ENCODE measurements at regions not wholly inside any gene's neighbourhood (a gene's known extent, or its start where the extent isn't known, plus 50 kb on each side); places are given as distances from the start of the nearest gene placed in this dataset.

DNA sequence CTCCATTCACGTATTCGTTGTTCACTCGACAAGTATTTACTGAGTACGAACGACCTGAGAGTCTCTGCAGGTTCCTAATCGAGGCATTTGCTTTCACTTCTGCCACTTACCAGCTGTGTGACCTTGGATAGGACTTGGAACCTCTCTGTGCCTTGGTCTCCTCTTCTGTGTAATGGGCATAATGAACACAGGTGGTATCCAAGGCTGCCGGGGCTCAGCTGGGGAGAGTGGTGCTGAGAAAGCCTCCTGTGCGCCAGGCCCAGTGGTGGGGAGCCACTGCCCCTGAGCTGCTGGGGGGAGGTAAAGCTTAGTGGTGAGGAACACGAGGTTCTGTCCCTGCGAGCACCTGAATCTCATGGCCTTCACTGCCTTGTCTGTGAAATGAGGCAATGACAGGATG lies 150.7 kb downstream of the IRF8 start:
- CTCF ChIA-PET = interaction anchor here (1.0 to 6.0 kb wide), 6 partner anchors 23 to 471 kb away, joined by 3 to 27 read pairs (median 5); no protein-coding TSS in a partner anchor
- POLR2A ChIA-PET = no interaction called here
- no peak for TF ChIP-seq ZFP36 (IDR thresholded peaks at IDR 0.05; ENCODE audit: borderline replicate concordance, partially characterized antibody)
- TF ChIP-seq TP53 (CRISPR knock-in tag; IDR thresholded peaks at IDR 0.05) = no peak
- TF ChIP-seq HOXA7 (CRISPR knock-in tag; IDR thresholded peaks at IDR 0.05) = no peak
- TF ChIP-seq HOXB5 (CRISPR knock-in tag; IDR thresholded peaks at IDR 0.05) = no peak
- TF ChIP-seq, protein P1, sequence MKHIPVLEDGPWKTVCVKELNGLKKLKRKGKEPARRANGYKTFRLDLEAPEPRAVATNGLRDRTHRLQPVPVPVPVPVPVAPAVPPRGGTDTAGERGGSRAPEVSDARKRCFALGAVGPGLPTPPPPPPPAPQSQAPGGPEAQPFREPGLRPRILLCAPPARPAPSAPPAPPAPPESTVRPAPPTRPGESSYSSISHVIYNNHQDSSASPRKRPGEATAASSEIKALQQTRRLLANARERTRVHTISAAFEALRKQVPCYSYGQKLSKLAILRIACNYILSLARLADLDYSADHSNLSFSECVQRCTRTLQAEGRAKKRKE (CRISPR knock-in tag; IDR thresholded peaks at IDR 0.05; ENCODE audit: low read depth) = no peak
- no peak for TF ChIP-seq CBX2 (IDR thresholded peaks at IDR 0.05; ENCODE audit: borderline replicate concordance, low read depth)
- TF ChIP-seq NFE2L2 (conservative IDR thresholded peaks at IDR 0.05; ENCODE audit: low read length) = no peak
- no peak for TF ChIP-seq CEBPB (IDR thresholded peaks at IDR 0.05)
- TF ChIP-seq RFX5 (IDR thresholded peaks at IDR 0.05) = no peak
- TF ChIP-seq, protein P2, sequence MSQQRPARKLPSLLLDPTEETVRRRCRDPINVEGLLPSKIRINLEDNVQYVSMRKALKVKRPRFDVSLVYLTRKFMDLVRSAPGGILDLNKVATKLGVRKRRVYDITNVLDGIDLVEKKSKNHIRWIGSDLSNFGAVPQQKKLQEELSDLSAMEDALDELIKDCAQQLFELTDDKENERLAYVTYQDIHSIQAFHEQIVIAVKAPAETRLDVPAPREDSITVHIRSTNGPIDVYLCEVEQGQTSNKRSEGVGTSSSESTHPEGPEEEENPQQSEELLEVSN (IDR thresholded peaks at IDR 0.05; ENCODE audit: borderline replicate concordance, low read depth) = no peak
- TF ChIP-seq, protein P3, sequence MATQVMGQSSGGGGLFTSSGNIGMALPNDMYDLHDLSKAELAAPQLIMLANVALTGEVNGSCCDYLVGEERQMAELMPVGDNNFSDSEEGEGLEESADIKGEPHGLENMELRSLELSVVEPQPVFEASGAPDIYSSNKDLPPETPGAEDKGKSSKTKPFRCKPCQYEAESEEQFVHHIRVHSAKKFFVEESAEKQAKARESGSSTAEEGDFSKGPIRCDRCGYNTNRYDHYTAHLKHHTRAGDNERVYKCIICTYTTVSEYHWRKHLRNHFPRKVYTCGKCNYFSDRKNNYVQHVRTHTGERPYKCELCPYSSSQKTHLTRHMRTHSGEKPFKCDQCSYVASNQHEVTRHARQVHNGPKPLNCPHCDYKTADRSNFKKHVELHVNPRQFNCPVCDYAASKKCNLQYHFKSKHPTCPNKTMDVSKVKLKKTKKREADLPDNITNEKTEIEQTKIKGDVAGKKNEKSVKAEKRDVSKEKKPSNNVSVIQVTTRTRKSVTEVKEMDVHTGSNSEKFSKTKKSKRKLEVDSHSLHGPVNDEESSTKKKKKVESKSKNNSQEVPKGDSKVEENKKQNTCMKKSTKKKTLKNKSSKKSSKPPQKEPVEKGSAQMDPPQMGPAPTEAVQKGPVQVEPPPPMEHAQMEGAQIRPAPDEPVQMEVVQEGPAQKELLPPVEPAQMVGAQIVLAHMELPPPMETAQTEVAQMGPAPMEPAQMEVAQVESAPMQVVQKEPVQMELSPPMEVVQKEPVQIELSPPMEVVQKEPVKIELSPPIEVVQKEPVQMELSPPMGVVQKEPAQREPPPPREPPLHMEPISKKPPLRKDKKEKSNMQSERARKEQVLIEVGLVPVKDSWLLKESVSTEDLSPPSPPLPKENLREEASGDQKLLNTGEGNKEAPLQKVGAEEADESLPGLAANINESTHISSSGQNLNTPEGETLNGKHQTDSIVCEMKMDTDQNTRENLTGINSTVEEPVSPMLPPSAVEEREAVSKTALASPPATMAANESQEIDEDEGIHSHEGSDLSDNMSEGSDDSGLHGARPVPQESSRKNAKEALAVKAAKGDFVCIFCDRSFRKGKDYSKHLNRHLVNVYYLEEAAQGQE (IDR thresholded peaks at IDR 0.05) = no peak
- TF ChIP-seq ESRRA (IDR thresholded peaks at IDR 0.05; ENCODE audit: borderline replicate concordance, low read length) = no peak
- no peak for TF ChIP-seq CBX8 (IDR thresholded peaks at IDR 0.05)
- no peak for TF ChIP-seq EP300 (IDR thresholded peaks at IDR 0.05)
- TF ChIP-seq KDM1A (IDR thresholded peaks at IDR 0.05; ENCODE audit: low read depth) = no peak
- no peak for TF ChIP-seq GATA3 (IDR thresholded peaks at IDR 0.05; ENCODE audit: borderline replicate concordance)
- no peak for TF ChIP-seq ZNF302 (CRISPR knock-in tag; IDR thresholded peaks at IDR 0.05)
- TF ChIP-seq BHLHE40 (IDR thresholded peaks at IDR 0.05; ENCODE audit: low read depth, low read length) = no peak
- no peak for TF ChIP-seq FOXS1 (CRISPR knock-in tag; IDR thresholded peaks at IDR 0.05)
- TF ChIP-seq MAZ (IDR thresholded peaks at IDR 0.05; ENCODE audit: borderline replicate concordance, low read depth, low read length) = no peak
- ATAC-seq (no peak), DNase-seq (ENCODE audit: low read depth in 1 of 2, low spot score in 1 of 2) (no peak), FAIRE-seq (no peak)
- H3K27ac ChIP-seq = no peak overlapping the region
- H3K4me3 ChIP-seq = no peak overlapping the region
- H3K4me2 ChIP-seq = no peak overlapping the region
- 45% methylated on average over 7 of the region's 10 CpGs for WGBS (ENCODE audit: missing lambda C conversion rate)
- no peaks in the 10 kb centered on the region for H3K9me3 ChIP-seq
- H3K4me1 ChIP-seq = no peaks in the 10 kb centered on the region

DNA sequence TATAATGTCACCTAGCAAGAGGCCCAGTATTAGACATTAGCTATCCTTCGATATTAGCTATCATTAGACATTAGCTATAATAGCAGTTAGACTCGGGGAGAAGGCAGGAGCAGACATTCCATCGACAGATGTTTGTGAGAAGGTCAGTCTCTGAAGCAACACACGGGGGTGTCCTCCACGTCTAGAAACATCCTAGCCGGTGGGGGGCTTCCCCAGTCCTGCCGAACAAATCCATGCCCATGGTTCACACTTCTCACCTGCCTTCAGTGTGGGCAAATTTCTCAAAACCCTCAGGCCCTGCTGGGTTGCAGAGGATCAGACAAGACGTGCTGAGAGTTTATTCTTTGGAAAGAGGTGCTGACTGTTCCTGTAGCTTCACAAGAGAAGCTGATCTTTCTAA lies 151.1 kb downstream of the IRF8 start:
- no peak for FAIRE-seq
- Histone ChIP-seq H3K4me2 (no peak overlapping the region), H3K4me3 (no peak overlapping the region), H3K4me1 (no peaks in the 10 kb centered on the region), H3K27ac (no peak overlapping the region), H3K9me3 (no peaks in the 10 kb centered on the region)
- ATAC-seq = no peak
- CTCF ChIA-PET = interaction anchor here (1.0 to 6.0 kb wide), 5 partner anchors 23 to 470 kb away, joined by 3 to 27 read pairs (median 5); no protein-coding TSS in a partner anchor
- no peak for DNase-seq (ENCODE audit: low read depth in 1 of 2, low spot score in 1 of 2)
- POLR2A ChIA-PET = no interaction called here
- TF ChIP-seq, protein P4, sequence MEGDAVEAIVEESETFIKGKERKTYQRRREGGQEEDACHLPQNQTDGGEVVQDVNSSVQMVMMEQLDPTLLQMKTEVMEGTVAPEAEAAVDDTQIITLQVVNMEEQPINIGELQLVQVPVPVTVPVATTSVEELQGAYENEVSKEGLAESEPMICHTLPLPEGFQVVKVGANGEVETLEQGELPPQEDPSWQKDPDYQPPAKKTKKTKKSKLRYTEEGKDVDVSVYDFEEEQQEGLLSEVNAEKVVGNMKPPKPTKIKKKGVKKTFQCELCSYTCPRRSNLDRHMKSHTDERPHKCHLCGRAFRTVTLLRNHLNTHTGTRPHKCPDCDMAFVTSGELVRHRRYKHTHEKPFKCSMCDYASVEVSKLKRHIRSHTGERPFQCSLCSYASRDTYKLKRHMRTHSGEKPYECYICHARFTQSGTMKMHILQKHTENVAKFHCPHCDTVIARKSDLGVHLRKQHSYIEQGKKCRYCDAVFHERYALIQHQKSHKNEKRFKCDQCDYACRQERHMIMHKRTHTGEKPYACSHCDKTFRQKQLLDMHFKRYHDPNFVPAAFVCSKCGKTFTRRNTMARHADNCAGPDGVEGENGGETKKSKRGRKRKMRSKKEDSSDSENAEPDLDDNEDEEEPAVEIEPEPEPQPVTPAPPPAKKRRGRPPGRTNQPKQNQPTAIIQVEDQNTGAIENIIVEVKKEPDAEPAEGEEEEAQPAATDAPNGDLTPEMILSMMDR (IDR thresholded peaks at IDR 0.05) = no peak
- no peak for TF ChIP-seq CBX2 (IDR thresholded peaks at IDR 0.05; ENCODE audit: borderline replicate concordance, low read depth)
- TF ChIP-seq RNF2 (IDR thresholded peaks at IDR 0.05; ENCODE audit: borderline replicate concordance, low read depth) = no peak
- TF ChIP-seq SREBF2 (IDR thresholded peaks at IDR 0.05) = no peak
- TF ChIP-seq RFX5 (IDR thresholded peaks at IDR 0.05) = no peak
- no peak for TF ChIP-seq ZSCAN20 (CRISPR knock-in tag; IDR thresholded peaks at IDR 0.05)
- TF ChIP-seq EHF (CRISPR knock-in tag; IDR thresholded peaks at IDR 0.05) = no peak
- TF ChIP-seq HOXA7 (CRISPR knock-in tag; IDR thresholded peaks at IDR 0.05) = no peak
- no peak for TF ChIP-seq CHD2 (IDR thresholded peaks at IDR 0.05; ENCODE audit: low read length, partially characterized antibody)
- TF ChIP-seq RAD21 (conservative IDR thresholded peaks at IDR 0.05 in 1 of 2, IDR thresholded peaks at IDR 0.05 in 1 of 2) = no peak
- no peak for TF ChIP-seq ZFP36 (IDR thresholded peaks at IDR 0.05; ENCODE audit: borderline replicate concordance, partially characterized antibody)
- 26% methylated on average over 8 of the region's 8 CpGs for WGBS (ENCODE audit: missing lambda C conversion rate)

Measured in A549 (cell line).